Left hindlimb (tissue), 1 donor: ENCODE measurements at regions not wholly inside any gene's neighbourhood (a gene's known extent, or its start where the extent isn't known, plus 50 kb on each side); places are given as distances from the start of the nearest gene placed in this dataset.
"Not testable (repeated sequence)": the region's sequence is repeated elsewhere in the genome, so short reads cannot be mapped to it uniquely, and the experiment has no call there.

Experiments used
- DNase-seq: peaks from one replicate; pipeline ENCODE4 v3.0.0-alpha.2; 2018

- DNase-seq: no peak
Measured at GRCh38 chr14:99006276-99006675, 265.7 kb downstream of the BCL11B start.

DNA sequence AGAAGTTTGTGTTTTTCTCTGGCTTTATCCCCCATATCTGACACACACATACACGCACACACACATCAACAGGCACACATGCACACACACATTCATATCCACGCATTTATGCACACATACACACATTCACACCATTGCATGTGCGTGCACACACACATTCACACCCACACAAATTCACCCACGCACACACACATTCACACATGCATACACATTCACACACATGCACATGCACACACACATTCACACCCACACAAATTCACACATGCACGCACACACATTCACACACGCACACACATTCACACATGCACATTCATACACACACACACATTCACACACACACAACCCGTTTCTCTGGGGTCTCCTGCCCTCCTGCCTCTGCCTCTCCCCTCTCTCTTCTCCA, 264.2 kb downstream of the BCL11B start:
- no peak for DNase-seq

GRCh38 chr14:99009871-99010270, 262.1 kb downstream of the BCL11B start:
- DNase-seq: no peak

DNA sequence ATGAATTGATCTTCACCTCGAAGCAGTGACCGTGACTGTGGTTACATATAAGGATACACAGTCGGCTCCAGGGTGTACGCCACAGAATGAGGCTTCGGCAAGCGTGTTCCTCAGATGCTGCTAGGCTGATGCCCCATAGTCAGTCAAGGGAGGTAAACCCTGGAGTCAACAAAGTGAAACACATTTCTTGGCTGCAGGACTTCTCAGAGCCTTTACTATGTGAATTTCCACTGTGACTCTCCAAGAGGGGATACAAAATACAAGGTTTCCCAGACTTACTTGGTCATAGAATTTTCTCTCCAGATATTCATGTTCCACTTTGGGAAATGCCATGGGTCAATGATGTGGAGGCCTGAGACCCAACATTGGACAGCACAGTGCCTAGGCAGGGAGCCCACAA, 260.6 kb downstream of the BCL11B start:
- no peak for DNase-seq

DNA sequence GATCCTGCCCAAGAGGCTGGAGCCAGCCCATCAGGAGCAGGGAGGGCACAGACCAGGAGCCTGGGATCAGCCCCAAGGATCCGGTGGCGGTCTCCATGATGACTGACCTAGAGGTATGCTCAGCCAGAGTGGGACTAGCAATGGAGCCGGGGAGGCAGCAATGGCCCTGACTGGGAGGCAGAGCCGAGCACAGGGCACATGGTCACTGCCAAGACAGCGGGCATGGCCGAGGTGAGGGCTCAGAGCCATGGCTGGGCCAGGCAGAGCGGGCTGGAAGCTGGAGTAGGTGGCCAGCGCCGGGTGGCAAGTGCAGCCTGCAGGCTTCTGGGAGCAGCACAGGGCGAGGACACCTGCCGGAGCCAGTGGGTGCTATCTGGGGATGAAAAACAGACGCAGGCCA, 259.3 kb downstream of the BCL11B start:
- DNase-seq: no peak

- no peak for DNase-seq
Measured at GRCh38 chr14:99015833-99016232, 256.2 kb downstream of the BCL11B start.

- DNase-seq: no peak
Measured at GRCh38 chr14:99023371-99023770, 248.6 kb downstream of the BCL11B start.

DNA sequence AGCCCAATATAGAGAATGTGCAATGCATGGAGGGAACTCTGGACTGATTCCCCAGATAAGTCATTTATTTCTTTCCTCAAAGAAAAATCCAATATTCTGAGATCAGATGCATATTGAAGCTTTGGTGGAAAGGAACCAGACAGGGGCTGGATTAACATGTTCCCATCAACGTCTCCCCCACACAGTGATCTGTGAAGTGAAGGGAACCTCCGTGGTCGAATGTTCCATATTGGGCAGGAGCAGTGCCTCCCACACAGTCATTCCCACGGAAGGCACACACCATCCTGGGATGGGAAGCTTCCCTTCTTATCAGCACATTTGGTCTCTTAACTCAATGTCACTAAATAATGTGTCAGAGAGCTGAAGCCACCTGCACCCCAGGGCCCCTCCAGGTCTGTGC, 247.1 kb downstream of the BCL11B start:
- no peak for DNase-seq

- DNase-seq: no peak
Measured at GRCh38 chr14:99025418-99025817, 246.6 kb downstream of the BCL11B start.

GRCh38 chr14:99026471-99026870, 245.5 kb downstream of the BCL11B start:
- DNase-seq: no peak

GRCh38 chr14:99028041-99028440, 244.0 kb downstream of the BCL11B start:
- DNase-seq: no peak

DNA sequence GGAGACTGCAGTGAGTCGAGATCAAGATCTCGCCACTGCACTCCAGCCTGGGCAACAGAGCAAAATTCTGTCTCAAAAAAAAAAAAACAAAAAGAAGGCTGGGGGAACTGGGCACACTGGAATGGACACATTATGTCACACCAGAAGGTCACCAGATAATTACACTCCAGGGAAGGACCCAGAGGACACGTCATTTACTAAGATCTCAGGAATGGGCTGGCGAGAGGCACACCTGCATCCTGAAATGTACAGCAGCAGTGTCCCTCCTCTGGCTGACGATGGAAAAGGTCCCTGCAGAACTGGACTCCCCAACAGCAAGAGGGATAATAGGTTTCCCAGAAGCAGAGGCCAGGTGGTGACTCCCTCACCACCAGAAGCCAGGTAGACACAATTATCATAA, 243.5 kb downstream of the BCL11B start:
- no peak for DNase-seq

- DNase-seq: no peak
Measured at GRCh38 chr14:99029145-99029915, 242.7 kb downstream of the BCL11B start.

DNA sequence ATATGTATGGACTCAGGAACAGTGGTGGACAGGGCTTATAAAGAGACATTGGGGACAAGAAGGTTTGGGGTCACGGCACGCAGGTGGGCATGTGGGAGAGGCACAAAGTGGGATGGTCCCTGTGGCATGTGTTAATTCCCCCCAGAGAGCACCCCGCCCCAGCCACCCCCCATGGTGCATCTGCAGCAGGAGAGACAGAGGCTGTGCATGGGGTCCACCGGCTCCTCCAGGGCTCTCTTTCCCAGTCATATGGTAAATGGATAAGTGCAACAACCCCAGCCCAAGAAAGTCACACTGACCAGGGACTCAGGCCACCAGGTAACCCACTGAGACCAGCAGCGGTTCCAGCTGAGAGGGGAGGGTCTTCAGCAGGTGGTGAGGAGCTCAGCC, 242.1 kb downstream of the BCL11B start:
- DNase-seq: no peak

- DNase-seq: no peak
Measured at GRCh38 chr14:99030454-99030853, 241.5 kb downstream of the BCL11B start.

DNA sequence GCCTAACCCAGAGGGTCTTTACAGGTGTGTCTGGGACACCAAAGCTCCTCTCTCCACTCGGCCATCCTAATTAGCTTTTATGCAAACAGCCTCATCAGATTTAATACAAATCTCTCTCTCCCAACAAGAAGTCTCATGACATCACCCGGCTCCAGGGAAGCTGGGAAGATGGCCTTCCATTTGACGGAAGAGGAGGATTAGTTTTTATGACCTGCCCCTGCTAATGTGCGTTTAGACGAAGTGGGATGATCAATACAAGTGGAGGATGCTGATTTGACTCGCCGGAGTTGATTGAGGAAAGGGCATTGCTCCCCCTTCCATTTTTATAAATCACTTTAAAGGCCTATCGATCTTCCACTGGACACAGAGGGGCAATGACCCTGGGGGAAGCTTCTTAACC, 239.2 kb downstream of the BCL11B start:
- DNase-seq: no peak

DNA sequence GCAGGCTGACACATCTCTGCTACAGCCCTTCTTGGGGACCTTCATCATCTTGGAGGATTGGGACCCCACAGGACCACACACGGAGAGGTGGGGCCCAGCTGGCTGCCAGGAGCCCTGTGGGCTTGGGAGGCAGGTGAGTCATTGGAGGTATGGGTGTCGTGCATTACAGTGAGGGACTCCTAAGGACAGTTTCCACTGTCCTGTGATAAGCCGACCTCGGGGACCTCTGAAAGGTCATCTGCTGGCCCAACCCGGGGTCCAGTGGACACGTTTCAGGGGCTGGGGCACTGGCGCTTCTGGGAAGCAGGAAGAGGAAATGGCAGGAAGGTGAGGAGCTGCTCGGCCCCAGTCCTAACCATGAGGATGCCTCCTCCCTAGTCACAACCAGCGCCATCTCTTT, 238.0 kb downstream of the BCL11B start:
- no peak for DNase-seq

GRCh38 chr14:99034711-99035171, 237.3 kb downstream of the BCL11B start:
- DNase-seq: no peak

- peak; percentile 64 for DNase-seq
Measured at GRCh38 chr14:99035268-99035667, 236.7 kb downstream of the BCL11B start.

GRCh38 chr14:99035712-99036610, 236.0 kb downstream of the BCL11B start:
- peak; percentile 94 for DNase-seq

- DNase-seq: no peak
Measured at GRCh38 chr14:99036611-99037293, 235.2 kb downstream of the BCL11B start.

DNA sequence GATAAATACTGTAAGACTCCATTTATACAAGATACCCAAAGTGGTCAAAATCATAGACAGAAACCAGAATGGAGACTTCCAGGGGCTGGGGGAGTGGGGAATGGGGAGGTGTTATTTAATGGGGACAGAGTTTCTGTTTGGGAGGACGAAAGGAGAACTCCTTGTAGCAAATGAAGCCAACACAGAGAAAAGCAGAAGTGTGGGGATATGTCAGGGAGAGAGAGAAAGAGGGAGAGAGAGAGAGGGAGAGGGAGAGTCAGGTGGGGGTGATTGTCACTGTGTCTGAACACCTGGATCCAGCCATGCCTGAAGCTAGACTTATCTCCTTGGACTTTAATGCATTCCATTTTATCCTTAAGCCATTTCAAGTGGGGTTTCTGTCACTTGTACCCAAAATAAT, 234.7 kb downstream of the BCL11B start:
- DNase-seq: not testable (repeated sequence)

DNA sequence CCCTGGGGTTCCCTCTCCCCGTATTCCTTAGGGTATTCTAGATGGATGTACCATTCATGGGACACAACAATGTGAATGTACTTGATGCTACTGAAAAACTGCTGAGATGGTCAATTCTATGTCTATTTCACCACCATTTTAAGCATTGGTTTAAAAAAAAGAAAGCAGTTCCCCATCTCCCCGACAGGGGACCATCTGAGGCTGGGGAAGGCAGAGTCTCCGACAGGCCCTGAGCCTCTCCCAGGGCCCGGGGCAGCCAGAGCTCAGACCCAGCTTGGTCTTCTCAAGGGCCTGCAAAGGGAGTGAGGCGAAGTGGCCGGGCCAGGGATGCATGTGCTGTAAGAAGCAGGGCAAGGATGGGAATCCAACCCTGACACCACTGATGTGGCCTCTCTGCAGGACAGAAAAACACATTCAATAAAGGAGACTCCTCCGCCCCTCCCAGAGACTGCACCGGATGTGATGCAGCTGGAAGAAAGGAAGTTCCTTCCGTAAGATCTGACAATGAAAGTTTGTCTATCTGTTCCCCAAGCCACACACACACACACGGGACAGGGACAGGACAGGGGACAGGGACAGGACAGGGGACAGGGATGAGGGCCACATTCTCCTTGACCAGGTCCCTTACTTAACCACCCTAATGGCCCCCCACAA, 234.1 kb downstream of the BCL11B start:
- DNase-seq: no peak
